ENCODE measurements at regions not wholly inside any gene's neighbourhood (a gene's known extent, or its start where the extent isn't known, plus 50 kb on each side); places are given as distances from the start of the nearest gene placed in this dataset.

DNA sequence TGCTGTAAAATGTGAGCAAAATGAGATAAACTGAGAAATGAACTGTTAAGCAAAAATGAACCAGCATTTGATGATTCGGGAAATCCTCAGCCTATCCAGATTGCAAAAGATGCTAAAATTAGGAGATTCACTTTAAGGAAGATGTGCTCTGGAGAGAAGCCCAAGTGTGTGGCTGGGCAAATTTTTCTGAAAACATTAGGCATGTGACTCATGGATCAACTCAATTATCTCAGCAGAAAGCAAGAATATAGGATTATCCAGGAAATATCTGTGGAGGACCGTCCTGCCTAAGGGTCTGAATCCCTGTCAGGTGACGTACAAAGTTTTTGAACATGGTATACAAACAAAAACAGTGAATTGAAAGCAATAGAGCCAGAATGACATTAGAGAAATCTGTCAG lies 1268.3 kb upstream of the TMEFF2 start:
- no peaks in the 10 kb centered on the region for H3K27me3 ChIP-seq (ENCODE audit: control insufficient read depth in 2 of 2, insufficient read depth in 2 of 2, low read length in 2 of 2)
- WGBS (ENCODE audit: insufficient coverage), result 100% methylated on average over 1 of the region's 3 CpGs
- H3K4me1 ChIP-seq (ENCODE audit: control insufficient read depth in 1 of 2, insufficient read depth in 2 of 2, low read length in 2 of 2), result no peaks in the 10 kb centered on the region
- intact Hi-C loops (cut with micrococcal nuclease), result no loop called here
- no peak for TF ChIP-seq CTCF (IDR thresholded peaks at IDR 0.05)
- H2AFZ ChIP-seq (ENCODE audit: insufficient read depth, low read depth, low read length, poor library complexity, severe bottlenecking), result no peak overlapping the region
- Mint-ChIP-seq H3K36me3 (no peaks in the 10 kb centered on the region), H3K4me3 (no peak overlapping the region), H3K27ac (no peak overlapping the region), H3K27me3 (ENCODE audit: low read depth in 3 of 3) (peaks cover 0 to 1% (median 0%) of the 10 kb centered on the region in 3 donors), H3K4me1 (no peaks in the 10 kb centered on the region), H3K9me3 (peaks cover 0 to 10% (median 2%) of the 10 kb centered on the region in 7 donors)
- DNase-seq, result no peak
- H3K9ac ChIP-seq (ENCODE audit: insufficient read depth, low read length, poor library complexity, severe bottlenecking), result no peak overlapping the region
- H3K9me3 ChIP-seq (replicated peaks in 1 of 2; ENCODE audit: control insufficient read depth in 1 of 2, insufficient read depth in 1 of 2, low read length in 2 of 2), result no peaks in the 10 kb centered on the region
- no peak overlapping the region for H3K4me2 ChIP-seq (replicated peaks; ENCODE audit: extremely low read depth, low read length, poor library complexity, severe bottlenecking)
- no peaks in the 10 kb centered on the region for H3K36me3 ChIP-seq (replicated peaks in 1 of 2; ENCODE audit: control insufficient read depth in 1 of 2, insufficient read depth in 2 of 2, low read length in 2 of 2)
- H3K79me2 ChIP-seq (ENCODE audit: insufficient read depth, low read length), result no peaks in the 10 kb centered on the region
- no peak overlapping the region for H3K27ac ChIP-seq (ENCODE audit: low read depth in 1 of 2, low read length in 2 of 2)
- H3K4me3 ChIP-seq (replicated peaks in 1 of 3; ENCODE audit: low read depth in 2 of 3, low read length in 3 of 3), result no peak overlapping the region
- H4K20me1 ChIP-seq (ENCODE audit: insufficient read depth, low read length), result no peaks in the 10 kb centered on the region

DNA sequence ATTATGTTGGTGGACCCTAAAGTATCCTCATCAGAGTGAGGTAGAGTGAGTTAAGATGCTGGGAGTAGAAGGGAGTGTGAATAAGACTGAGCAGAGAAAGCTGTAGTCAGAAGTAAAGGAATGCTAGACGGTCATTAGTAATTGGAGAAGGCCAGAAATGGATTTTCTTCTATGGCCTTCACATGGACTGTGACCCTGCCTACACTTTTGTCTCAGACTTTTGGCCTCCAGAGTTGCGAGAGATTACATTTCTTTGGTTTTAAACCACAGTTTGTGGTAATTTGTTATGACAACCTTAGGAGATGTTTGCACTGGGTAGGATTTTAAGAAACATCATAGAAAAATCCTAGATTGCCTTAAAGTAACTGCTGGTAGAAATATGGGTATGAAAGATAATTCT lies 1267.7 kb upstream of the TMEFF2 start:
- no peak overlapping the region for H3K27ac Mint-ChIP-seq
- no peak overlapping the region for H3K27ac ChIP-seq (ENCODE audit: low read depth in 1 of 2, low read length in 2 of 2)
- H2AFZ ChIP-seq (ENCODE audit: insufficient read depth, low read depth, low read length, poor library complexity, severe bottlenecking), result no peak overlapping the region
- H3K79me2 ChIP-seq (ENCODE audit: insufficient read depth, low read length), result no peaks in the 10 kb centered on the region
- TF ChIP-seq CTCF (IDR thresholded peaks at IDR 0.05), result no peak
- no peaks in the 10 kb centered on the region for H3K4me1 ChIP-seq (ENCODE audit: control insufficient read depth in 1 of 2, insufficient read depth in 2 of 2, low read length in 2 of 2)
- no peaks in the 10 kb centered on the region for H3K36me3 ChIP-seq (replicated peaks in 1 of 2; ENCODE audit: control insufficient read depth in 1 of 2, insufficient read depth in 2 of 2, low read length in 2 of 2)
- no peaks in the 10 kb centered on the region for H3K27me3 ChIP-seq (ENCODE audit: control insufficient read depth in 2 of 2, insufficient read depth in 2 of 2, low read length in 2 of 2)
- no peak overlapping the region for H3K4me3 ChIP-seq (replicated peaks in 1 of 3; ENCODE audit: low read depth in 2 of 3, low read length in 3 of 3)
- H3K36me3 Mint-ChIP-seq, result no peaks in the 10 kb centered on the region
- H3K9me3 Mint-ChIP-seq, result peaks cover 0 to 10% (median 3%) of the 10 kb centered on the region in 7 donors
- H3K9ac ChIP-seq (ENCODE audit: insufficient read depth, low read length, poor library complexity, severe bottlenecking), result no peak overlapping the region
- 89% methylated on average over 1 of the region's 2 CpGs for WGBS (ENCODE audit: insufficient coverage)
- H3K4me1 Mint-ChIP-seq, result no peaks in the 10 kb centered on the region
- no peak overlapping the region for H3K4me3 Mint-ChIP-seq
- no peaks in the 10 kb centered on the region for H4K20me1 ChIP-seq (ENCODE audit: insufficient read depth, low read length)
- no peak overlapping the region for H3K4me2 ChIP-seq (replicated peaks; ENCODE audit: extremely low read depth, low read length, poor library complexity, severe bottlenecking)
- H3K27me3 Mint-ChIP-seq (ENCODE audit: low read depth in 3 of 3), result peaks cover 0 to 1% (median 0%) of the 10 kb centered on the region in 3 donors
- no peaks in the 10 kb centered on the region for H3K9me3 ChIP-seq (replicated peaks in 1 of 2; ENCODE audit: control insufficient read depth in 1 of 2, insufficient read depth in 1 of 2, low read length in 2 of 2)
- intact Hi-C loops (cut with micrococcal nuclease), result no loop called here
- DNase-seq, result no peak

Measured in CD14-positive monocyte (primary cell).